Breast epithelium (tissue), 3 donors: ENCODE measurements at regions not wholly inside any gene's neighbourhood (a gene's known extent, or its start where the extent isn't known, plus 50 kb on each side); places are given as distances from the start of the nearest gene placed in this dataset.

Source experiments
- POLR2A ChIP-seq: fragments of 450-650 bp; IDR thresholded peaks from one replicate; pipeline ENCODE4 v1.6.1; 2016; ENCODE audit warnings: antibody characterized with exemption, mild to moderate bottlenecking, moderate library complexity
- POLR2AphosphoS5 ChIP-seq, 3 donors: sonication (generic); formaldehyde crosslinking; IDR thresholded peaks; one replicate each; pipeline ENCODE4 v1.6.1; 2017; ENCODE audit warnings: antibody characterized with exemption in 3 of 3
- TF ChIP-seq, protein P1 (sequence below), 3 donors: fragments of 450-650 bp; IDR thresholded peaks; one replicate each; pipeline ENCODE4 v1.5.1; 2016 to 2017; ENCODE audit warnings: antibody characterized with exemption in 3 of 3, mild to moderate bottlenecking in 3 of 3, moderate library complexity in 3 of 3

DNA sequence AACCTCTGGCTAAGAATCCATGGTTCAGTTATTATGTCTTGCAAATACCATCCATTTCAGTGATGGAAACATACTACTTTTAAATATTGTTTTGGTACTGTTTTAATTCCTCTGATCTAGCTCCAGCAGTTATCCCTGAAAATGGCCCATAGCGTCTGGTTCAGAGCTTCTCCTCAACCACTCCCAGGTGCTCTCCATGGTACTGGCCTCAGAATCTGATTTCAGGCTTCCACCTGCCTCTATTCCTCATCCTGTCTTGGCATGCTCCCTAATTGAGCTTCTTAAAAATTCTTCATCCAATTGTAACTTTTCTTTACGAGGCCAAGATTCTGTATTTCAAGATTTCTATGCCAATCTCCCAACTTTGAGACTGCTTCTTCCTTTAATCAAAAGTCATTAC is 236.3 kb downstream of the HTR7 start:
- TF ChIP-seq POLR2AphosphoS5 (IDR thresholded peaks at IDR 0.05) (no peak), POLR2A (no peak)
- TF ChIP-seq, protein P1, sequence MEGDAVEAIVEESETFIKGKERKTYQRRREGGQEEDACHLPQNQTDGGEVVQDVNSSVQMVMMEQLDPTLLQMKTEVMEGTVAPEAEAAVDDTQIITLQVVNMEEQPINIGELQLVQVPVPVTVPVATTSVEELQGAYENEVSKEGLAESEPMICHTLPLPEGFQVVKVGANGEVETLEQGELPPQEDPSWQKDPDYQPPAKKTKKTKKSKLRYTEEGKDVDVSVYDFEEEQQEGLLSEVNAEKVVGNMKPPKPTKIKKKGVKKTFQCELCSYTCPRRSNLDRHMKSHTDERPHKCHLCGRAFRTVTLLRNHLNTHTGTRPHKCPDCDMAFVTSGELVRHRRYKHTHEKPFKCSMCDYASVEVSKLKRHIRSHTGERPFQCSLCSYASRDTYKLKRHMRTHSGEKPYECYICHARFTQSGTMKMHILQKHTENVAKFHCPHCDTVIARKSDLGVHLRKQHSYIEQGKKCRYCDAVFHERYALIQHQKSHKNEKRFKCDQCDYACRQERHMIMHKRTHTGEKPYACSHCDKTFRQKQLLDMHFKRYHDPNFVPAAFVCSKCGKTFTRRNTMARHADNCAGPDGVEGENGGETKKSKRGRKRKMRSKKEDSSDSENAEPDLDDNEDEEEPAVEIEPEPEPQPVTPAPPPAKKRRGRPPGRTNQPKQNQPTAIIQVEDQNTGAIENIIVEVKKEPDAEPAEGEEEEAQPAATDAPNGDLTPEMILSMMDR (IDR thresholded peaks at IDR 0.05) = no peak
